GM11168 (cell line): ENCODE measurements at regions not wholly inside any gene's neighbourhood (a gene's known extent, or its start where the extent isn't known, plus 50 kb on each side); places are given as distances from the start of the nearest gene placed in this dataset.

Source experiments
- in situ Hi-C: fragments of 300-500 bp; cut with MboI; formaldehyde crosslinking; loops from one replicate; pipeline ENCODE4 v1.12.0; 2022; ENCODE audit warnings: low sequenced_read_pairs; ENCODE audit not compliant: unreplicated experiment

DNA sequence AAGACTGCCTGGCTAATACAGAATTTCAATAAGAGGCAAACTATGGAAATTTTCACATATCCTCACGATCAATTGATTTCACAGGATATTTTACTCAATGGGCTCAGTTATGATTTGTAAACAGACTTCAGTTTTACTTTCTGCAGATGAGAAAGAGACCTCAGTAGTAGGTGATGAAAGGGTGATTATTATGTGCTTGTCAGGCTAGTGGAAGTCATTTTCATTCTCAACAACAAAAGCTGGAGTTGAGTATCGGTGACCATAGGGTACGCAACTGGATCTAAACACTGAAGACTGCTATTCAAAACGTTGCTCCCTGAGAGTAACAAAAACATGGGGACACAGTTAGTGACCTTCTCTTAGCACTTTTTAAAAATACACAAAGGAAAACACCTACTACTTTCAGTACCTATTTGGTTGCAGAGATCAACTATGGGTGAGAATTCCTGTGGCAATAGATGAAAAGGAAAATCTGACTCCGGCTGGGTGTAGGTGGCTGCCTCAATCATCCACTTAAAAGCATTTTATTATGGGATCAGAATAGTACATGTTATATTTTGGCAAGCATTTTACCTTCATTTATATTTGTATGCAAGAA, 126.2 kb upstream of the VRK2 start:
- in situ Hi-C loops: loop anchor here (25.0 kb wide), 2 partner anchors 117 to 542 kb away; partner anchors contain the start of gene VRK2

DNA sequence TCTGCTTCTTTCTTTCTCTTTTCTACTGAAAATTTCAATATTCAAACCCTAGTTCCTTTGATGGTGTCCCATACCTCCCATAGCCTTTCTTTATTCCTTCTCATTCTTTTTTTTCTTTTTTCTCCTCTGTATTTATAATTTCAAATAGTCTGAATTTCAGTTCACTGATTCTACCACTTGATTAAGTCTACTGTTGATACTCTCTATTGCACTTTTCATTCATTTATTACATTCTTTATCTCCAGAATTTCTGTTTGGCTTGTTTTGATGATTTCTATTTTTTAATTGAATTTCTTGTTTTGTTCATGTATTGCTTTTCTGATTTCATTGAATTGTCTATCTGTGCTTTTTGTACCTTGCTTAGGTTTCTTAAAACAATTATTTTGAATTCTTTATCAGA, 111.9 kb upstream of the VRK2 start:
- in situ Hi-C loops: no loop called here

DNA sequence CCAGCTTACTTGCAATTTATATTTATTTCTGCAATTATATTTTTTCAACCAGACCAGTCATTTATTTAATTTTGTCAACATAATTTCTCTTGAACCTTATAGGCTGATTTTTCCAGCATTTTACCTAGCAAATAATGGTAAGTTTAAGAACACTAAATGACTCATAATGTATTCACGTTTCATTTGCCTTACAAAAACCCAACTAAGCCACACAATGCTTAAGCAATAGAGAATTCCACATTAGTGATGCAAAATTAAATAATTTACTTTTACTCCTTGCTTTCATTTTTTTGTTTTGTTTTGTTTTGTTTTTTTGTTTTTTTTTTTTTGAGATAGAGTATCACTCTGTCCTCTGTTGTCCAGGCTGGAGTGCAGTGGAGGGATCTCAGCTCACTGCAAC, 110.4 kb upstream of the VRK2 start:
- in situ Hi-C loops: no loop called here

DNA sequence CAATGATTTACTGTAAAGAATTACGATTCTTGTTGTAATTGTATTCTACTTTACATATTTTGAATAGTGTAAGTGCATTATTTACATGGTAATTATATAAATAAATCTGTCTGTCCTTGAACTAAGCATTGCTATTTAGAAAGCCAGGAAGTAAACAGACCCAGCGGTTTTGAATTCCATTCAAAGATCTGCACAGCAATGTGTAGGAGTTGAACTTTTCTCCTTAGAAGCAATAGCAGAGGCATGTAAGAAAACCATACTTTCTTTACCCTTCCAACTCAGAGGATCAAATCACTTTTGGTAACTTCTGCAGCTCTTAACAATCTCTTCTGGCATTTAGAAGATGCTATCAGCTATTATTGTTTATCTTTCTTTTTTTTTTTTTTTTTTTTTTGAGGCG, 109.2 kb upstream of the VRK2 start:
- in situ Hi-C loops: no loop called here

DNA sequence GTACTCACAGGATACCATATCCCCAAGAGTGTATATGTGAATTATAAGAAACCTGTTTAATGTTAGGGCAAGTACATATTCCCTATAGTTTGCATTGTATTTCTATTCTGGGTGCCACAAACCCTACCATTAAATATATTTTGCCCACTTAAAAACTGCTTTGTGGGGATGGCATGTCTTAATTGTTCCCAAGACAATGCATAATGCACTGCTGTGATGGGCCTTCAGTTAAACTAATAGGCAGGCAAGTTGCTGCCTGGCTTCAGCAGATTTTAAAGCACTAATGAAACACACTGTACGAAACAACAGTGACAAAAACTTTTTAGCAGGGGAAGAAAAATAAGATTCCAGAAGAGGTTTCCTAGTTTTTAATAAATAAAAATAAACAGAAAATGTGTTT, 104.8 kb upstream of the VRK2 start:
- in situ Hi-C loops: no loop called here

DNA sequence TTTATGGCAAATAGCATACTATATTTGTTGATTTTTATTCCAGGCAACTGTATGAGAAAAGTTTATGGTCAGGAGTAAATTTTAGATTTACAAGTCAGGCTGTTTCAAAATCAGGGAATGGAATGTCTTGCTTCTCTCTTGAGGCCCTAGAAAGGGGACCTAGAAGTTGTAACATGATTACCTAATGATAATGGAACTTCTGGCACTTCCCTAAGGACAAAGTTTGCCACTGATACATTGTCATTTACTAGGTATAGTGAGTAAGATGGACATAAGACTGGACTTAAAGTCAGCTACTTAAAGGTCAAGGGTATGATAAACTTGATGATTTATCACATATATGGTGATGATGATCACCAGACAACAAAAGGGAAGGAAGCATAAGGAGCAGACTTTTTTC, 103.3 kb upstream of the VRK2 start:
- in situ Hi-C loops: no loop called here

DNA sequence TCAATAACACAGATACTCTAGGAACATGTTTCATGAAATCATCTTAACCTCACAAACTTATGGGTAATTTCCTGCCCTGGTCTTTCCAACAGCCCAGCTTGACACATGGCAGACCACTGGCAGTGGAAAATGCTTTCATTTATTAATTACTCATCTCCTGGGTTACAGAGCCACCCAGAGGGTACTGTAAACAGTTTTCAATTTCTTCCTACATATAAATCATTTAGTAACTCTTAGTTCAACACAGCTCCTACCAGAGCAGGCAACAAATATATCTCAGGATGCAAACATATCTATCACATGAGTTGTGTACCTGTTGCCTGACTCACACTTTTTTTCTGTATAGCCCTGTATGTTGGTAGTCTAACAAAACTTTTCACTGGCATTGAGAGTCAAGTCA, 99.2 kb upstream of the VRK2 start:
- in situ Hi-C loops: no loop called here

DNA sequence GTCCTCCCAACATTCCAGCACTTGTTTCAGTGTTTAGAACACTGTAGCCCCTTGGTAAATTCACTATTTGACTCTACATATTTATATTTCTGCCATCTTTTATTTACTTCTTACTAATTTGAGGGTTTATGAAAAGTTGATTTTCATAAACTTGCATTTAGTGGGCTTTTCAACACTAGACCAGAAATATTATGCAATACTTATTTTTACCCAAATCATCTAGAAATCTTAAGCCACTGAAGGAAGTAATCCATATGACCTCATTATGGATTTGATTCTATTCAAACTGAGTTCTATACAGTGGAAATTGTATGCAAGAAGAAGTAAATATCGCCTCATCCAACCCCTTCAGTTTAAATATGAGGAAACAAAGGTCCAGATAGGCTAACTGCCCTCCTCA, 92.6 kb upstream of the VRK2 start:
- in situ Hi-C loops: no loop called here

DNA sequence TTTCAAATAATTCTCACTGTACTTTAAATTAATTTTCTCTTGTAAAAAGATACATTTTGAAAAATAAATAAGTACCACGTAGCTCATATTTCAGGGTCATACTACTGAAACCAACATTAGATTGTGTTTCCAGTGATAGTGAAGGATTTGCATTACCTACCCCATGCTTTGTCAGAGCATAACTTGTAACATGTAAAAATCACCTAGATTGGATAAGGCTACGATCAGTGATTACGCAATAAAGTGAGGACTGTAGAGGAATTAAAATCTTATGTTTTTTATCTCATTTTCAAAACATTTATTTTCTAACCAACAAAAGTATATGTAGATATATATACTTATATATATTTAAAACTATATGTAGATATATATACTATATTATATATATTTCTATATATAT, 89.4 kb upstream of the VRK2 start:
- in situ Hi-C loops: no loop called here

DNA sequence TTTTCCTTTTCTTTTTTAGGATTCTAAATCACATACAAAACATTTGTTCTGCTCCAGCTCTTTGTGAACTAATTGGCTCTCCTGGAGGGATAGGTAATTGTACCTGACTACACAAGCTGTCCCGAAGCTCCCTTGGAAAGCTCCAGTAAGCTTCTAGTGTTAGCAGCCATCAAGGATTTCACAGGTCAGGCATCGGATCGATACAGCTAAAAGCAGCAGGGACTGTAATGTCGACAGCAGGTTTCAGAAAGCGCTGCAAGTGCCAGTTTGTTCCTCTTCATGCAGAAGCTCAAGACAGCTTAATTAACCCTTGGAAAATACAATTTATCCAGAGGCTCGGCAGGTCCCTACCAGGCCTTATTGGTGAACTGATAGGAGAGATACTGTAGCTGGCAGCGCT, 87.2 kb upstream of the VRK2 start:
- in situ Hi-C loops: no loop called here

DNA sequence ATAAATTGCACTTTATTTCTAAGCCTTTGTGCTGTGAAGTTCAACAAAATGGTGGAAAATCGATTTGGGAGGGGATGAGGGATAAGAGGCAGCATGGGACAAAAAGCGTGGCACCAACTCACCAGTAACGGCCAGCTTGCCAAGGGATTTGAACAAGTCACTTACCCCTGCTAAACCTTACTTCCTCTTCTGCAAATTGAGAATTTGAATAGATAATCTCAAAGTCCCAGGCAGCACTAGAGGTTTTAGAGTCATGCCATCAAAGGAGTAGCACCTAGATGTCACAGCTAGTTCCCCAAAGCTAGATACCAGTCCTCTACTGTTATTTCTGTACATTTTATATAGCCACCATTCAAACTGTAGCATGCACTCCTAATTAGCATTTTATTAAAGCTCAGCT, 83.7 kb upstream of the VRK2 start:
- in situ Hi-C loops: no loop called here

DNA sequence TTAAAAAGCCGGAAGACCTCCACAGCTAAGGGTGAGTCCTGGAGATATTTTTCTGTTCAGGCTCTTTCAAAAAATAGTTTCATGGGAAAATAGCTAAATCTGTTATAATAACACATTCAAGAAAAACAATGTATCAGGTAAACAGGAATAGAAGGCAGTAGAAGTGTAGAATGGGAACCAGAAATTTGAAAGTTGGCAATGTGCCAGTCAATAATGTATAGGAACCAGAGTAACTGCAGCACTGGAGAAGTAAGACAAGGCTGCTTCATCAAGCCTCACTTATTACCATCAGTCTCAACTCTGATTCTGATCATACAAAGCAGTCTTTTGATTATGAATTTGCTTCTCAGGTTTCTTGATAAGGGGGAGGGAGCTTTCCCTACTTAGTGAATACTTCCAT, 81.4 kb upstream of the VRK2 start:
- in situ Hi-C loops: no loop called here

DNA sequence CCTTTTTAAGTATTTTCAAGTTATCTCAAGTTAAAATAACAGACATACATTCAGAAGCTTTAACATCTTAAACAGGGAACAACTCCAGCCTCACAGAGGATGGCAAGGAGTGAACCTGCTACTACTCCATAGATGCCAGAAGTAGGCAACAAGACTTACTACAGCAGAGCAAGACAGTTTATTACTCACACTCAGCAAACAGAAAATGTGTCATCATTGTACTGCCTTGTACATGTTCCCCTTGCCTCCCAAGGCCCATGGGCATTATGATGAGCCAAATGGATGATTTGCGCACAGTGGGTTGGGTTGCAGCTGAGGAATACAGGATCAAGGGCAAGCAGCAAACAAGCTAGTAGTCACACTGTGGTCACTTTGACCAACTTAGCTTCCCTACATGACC, 80.6 kb upstream of the VRK2 start:
- in situ Hi-C loops: no loop called here

DNA sequence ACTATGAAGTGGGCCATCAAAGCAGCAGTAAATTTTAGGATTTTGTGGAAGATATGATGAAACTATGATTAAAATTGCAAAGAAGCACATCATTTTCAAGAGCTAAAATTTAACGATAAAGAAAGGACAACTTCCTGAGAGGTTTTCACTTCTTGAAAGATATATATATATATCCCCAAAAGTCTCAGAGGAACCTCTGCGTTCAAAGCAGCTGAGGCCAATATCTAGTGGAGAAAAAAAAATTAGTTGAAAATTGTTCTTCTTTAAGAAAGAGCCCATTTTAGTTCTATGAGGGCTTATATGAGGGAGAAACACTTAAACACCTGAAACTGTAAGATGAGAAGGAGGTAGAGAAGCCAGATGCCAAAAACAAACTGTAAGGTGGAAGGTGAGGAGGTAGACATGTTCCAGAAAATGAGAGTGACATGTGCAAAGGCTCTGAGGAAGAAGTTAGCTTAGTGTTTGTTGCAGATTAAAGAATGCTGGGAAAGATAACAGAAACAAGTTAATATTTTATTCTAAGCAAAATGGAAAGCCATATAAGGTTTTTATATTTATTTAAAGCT, 72.9 kb upstream of the VRK2 start:
- in situ Hi-C loops: no loop called here

DNA sequence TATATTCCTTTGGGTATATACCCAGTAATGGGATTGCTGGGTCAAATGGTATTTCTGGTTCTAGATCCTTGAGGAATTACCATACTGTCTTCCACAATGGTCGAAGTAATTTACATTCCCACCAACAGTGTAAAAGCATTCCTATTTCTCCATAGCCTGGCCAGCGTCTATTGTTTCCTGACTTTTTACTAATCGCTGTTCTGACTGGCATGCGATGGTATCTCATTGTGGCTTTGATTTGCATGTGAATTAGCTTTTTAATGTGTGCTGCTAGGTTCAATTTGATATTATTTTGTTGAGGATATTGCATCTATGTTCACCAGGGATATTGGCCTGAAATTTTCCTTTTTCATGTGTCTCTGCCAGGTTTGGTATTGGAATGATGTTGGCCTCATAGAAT, 67.4 kb upstream of the VRK2 start:
- in situ Hi-C loops: no loop called here

DNA sequence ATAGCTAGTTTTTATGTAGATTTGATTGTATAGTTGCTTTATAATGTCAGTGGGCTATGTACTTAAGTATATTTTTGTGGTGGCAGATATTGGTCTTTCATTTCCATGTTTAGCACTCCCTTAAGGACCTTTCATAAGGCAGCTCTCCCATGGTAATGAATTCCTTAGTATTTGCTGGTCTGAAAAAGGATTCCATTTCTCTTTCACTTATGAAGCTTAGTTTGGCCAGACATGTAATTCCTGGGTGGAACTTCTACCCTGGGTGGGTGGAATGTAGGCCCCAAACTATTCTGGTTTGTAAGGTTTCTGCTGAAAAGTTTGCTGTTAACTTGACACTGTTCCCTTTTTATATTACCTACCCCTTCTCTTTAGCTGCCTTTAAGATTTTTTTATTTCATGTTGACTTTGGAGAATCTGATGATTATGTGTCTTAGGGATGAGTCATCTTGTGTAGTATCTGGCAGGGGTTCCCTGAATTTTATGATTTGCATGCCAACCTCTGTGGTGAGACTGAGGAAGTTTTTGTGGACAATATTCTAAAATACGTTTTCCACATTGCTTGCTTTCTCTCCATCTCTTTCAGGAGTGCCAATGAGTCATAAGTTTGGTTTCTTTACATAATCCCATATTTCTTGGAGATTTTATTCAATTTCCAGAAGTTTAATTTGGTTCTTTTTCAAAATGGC, 65.4 kb upstream of the VRK2 start:
- in situ Hi-C loops: no loop called here

DNA sequence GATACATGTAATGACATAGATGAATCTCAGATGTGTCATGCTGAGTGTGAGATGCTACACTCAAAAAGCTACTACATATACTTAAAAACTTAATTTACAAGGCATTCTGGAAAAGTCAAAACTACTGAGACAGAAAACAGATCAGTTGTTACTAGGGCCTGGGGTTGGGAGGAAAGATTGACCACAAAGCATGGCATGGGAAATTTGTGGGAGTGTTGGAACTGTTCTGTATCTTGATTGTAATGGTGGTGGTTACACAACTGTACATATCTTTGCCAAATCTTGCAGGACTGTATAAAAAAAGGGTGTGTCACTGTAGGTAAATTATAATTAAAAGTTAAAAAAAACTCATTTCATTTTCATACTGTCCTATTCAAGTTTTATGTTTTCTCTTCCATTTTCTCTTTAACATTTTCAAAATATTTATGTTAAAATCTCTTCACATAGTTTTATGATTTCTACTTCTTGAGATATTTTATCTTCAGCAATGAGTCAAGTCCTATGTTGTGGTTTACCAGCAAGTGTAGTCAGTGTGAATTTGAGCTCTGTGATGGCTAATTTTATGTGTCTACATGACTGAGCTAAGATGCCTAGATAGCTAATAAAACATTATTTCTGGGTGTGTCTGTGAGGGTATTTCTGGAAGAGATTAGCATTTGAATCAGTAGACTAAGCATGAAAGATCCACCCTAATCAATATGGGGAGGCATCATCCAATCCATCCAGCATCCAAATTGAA, 58.6 kb upstream of the VRK2 start:
- in situ Hi-C loops: no loop called here

DNA sequence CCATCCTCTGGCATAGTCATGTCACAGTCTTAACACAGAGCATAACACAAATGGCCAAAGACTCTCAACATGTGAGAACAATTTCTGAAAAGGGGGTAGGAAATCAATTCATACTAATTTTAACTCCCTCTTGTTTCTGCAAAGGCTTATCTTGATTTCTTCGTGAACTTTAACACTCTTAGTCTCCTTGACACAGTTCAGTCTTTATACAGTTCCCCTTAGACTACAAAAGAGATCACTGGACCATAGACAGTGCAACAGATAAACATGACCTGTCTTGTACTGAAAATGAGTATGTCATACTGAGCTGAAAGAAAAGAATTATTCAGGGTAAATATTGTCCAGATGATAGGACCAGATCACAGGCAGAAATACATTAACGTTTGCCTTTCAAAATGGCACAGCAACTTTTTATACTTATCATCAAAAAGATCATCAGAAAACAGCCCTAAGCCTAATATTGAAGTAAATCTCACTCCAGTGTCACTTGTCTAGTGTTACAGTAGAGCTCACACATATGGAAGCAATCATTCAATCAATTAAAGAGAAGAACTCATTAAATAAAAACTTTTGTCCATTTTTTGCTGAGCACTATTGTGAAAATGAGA, 56.4 kb upstream of the VRK2 start:
- in situ Hi-C loops: no loop called here
